ENCODE measurements at regions not wholly inside any gene's neighbourhood (a gene's known extent, or its start where the extent isn't known, plus 50 kb on each side); places are given as distances from the start of the nearest gene placed in this dataset.

GRCh38 chr2:42949125-42949524 lies 156.7 kb upstream of the HAAO start:
- H3K27ac ChIP-seq, result no peak overlapping the region
- in situ Hi-C loops (cut with HindIII; ENCODE audit: low pct_ligation_motif_present, low sequenced_read_pairs), result no loop called here
- no peak for DNase-seq

GRCh38 chr2:42947809-42948600 lies 155.6 kb upstream of the HAAO start:
- no peak overlapping the region for H3K4me3 ChIP-seq (ENCODE audit: low read depth, low read length)
- H3K27me3 ChIP-seq (replicated peaks), result no peaks in the 10 kb centered on the region
- TF ChIP-seq CTCF (IDR thresholded peaks at IDR 0.05; ENCODE audit: low read depth, low read length, missing control alignments), result no peak
- no peaks in the 10 kb centered on the region for H3K36me3 ChIP-seq (replicated peaks)
- in situ Hi-C loops (cut with HindIII; ENCODE audit: low pct_ligation_motif_present, low sequenced_read_pairs), result no loop called here
- no peak for DNase-seq
- H3K27ac ChIP-seq, result no peak overlapping the region

More at GRCh38 chr2:42949125-42949524, 156.7 kb upstream of the HAAO start:
- no peak for TF ChIP-seq CTCF (IDR thresholded peaks at IDR 0.05; ENCODE audit: low read depth, low read length, missing control alignments)
- Histone ChIP-seq H3K36me3 (replicated peaks) (no peaks in the 10 kb centered on the region), H3K4me3 (ENCODE audit: low read depth, low read length) (no peak overlapping the region), H3K27me3 (replicated peaks) (no peaks in the 10 kb centered on the region)

GRCh38 chr2:42944779-42945415 lies 152.5 kb upstream of the HAAO start:
- Histone ChIP-seq H3K36me3 (replicated peaks) (no peaks in the 10 kb centered on the region), H3K27me3 (replicated peaks) (no peaks in the 10 kb centered on the region), H3K4me3 (ENCODE audit: low read depth, low read length) (no peak overlapping the region), H3K27ac (no peak overlapping the region)
- no peak for TF ChIP-seq CTCF (IDR thresholded peaks at IDR 0.05; ENCODE audit: low read depth, low read length, missing control alignments)
- peak; percentile 43 for DNase-seq
- in situ Hi-C loops (cut with HindIII; ENCODE audit: low pct_ligation_motif_present, low sequenced_read_pairs), result no loop called here

- no peak for DNase-seq
- in situ Hi-C loops (cut with HindIII; ENCODE audit: low pct_ligation_motif_present, low sequenced_read_pairs), result no loop called here
Measured at GRCh38 chr2:42942990-42943493, 150.7 kb upstream of the HAAO start.

GRCh38 chr2:42942214-42942989 lies 150.0 kb upstream of the HAAO start:
- in situ Hi-C loops (cut with HindIII; ENCODE audit: low pct_ligation_motif_present, low sequenced_read_pairs), result no loop called here
- no peak for TF ChIP-seq CTCF (IDR thresholded peaks at IDR 0.05; ENCODE audit: low read depth, low read length, missing control alignments)

More at GRCh38 chr2:42942990-42943493, 150.7 kb upstream of the HAAO start:
- H3K4me3 ChIP-seq (ENCODE audit: low read depth, low read length), result no peak overlapping the region
- H3K36me3 ChIP-seq (replicated peaks), result no peaks in the 10 kb centered on the region
- no peak overlapping the region for H3K27ac ChIP-seq
- no peak for TF ChIP-seq CTCF (IDR thresholded peaks at IDR 0.05; ENCODE audit: low read depth, low read length, missing control alignments)
- H3K27me3 ChIP-seq (replicated peaks), result no peaks in the 10 kb centered on the region

More at GRCh38 chr2:42942214-42942989, 150.0 kb upstream of the HAAO start:
- Histone ChIP-seq H3K27me3 (replicated peaks) (no peaks in the 10 kb centered on the region), H3K27ac (no peak overlapping the region), H3K36me3 (replicated peaks) (no peaks in the 10 kb centered on the region), H3K4me3 (ENCODE audit: low read depth, low read length) (no peak overlapping the region)
- DNase-seq, result no peak
